IPS DF 6.9 (cell line): ENCODE measurements at regions not wholly inside any gene's neighbourhood (a gene's known extent, or its start where the extent isn't known, plus 50 kb on each side); places are given as distances from the start of the nearest gene placed in this dataset.
"Not testable (repeated sequence)": the region's sequence is repeated elsewhere in the genome, so short reads cannot be mapped to it uniquely, and the experiment has no call there.

Experiments used
- DNase-seq: peaks from one replicate; pipeline ENCODE4 v3.0.0-alpha.2; 2013; ENCODE audit warnings: low read depth, low spot score
- H3K27ac ChIP-seq: one replicate; pipeline ENCODE4 v1.5.1; 2013; ENCODE audit warnings: low read length, control low read depth
- H3K27me3 ChIP-seq: 2 replicates; pipeline ENCODE4 v1.6.1; 2013; ENCODE audit warnings: mild to moderate bottlenecking, low read length; ENCODE audit not compliant: control insufficient read depth, insufficient read depth
- H3K36me3 ChIP-seq: 2 replicates; pipeline ENCODE4 v1.6.1; 2013; ENCODE audit warnings: low read length; ENCODE audit not compliant: control insufficient read depth, insufficient read depth
- H3K4me1 ChIP-seq: 2 replicates; pipeline ENCODE4 v1.6.1; 2013; ENCODE audit warnings: low read length; ENCODE audit not compliant: control insufficient read depth, insufficient read depth
- H3K4me3 ChIP-seq: 2 replicates; pipeline ENCODE4 v1.5.1; 2013; ENCODE audit warnings: mild to moderate bottlenecking, low read length
- H3K9me3 ChIP-seq: 2 replicates; pipeline ENCODE4 v1.6.1; 2013; ENCODE audit warnings: low read length, inconsistent platforms; ENCODE audit not compliant: control insufficient read depth, insufficient read depth
- WGBS: extraction: QIAGEN DNeasy Blood & Tissue Kit; methylation state at CpG from one replicate; pipeline ENCODE4 v1.1.7; 2013; ENCODE audit warnings: mixed read lengths, missing lambda C conversion rate; ENCODE audit not compliant: insufficient read length, insufficient coverage; 5-methylcytosine and 5-hydroxymethylcytosine counted together

- DNase-seq: no peak
- no peak overlapping the region for H3K27ac ChIP-seq
- H3K9me3 ChIP-seq: no peaks in the 10 kb centered on the region
- H3K27me3 ChIP-seq: no peaks in the 10 kb centered on the region
- no peaks in the 10 kb centered on the region for H3K36me3 ChIP-seq
- no peaks in the 10 kb centered on the region for H3K4me1 ChIP-seq
- H3K4me3 ChIP-seq: no peak overlapping the region
- WGBS: no CpG with 5 or more reads among the region's 9 CpGs
Observed at GRCh38 chr2:16184945-16185660, 244.8 kb downstream of the MYCN start.

- WGBS: no CpG with 5 or more reads among the region's 4 CpGs
- no peak overlapping the region for H3K27ac ChIP-seq
- H3K4me3 ChIP-seq: no peak overlapping the region
- DNase-seq: no peak
- H3K4me1 ChIP-seq: peaks cover 2% of the 10 kb centered on the region; the same call in 1 of the 2 replicates
- H3K36me3 ChIP-seq: no peaks in the 10 kb centered on the region
- H3K9me3 ChIP-seq: no peaks in the 10 kb centered on the region
- H3K27me3 ChIP-seq: no peaks in the 10 kb centered on the region
Observed at GRCh38 chr2:16184341-16184890, 244.1 kb downstream of the MYCN start.

DNA sequence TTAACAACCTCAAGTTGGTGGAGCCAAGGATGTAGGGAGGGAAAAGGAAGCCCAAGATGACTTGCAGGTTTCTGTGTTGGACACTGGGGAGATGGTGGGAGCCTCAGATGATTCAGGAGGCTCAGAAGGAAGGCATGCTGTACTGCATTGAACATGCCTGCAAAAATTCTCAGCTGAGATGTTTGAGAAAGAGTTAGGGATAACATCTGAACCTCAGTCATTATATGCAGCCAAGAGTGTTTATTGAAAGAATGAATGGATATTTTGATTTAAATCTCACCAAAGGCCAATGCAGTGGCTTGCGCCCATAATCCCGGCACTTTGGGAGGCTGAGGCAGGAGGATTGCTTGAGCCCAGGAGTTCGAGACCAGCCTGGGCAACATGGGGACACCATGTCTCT is 243.0 kb downstream of the MYCN start:
- Histone ChIP-seq H3K9me3 (no peaks in the 10 kb centered on the region), H3K36me3 (no peaks in the 10 kb centered on the region), H3K4me1 (peaks cover 2% of the 10 kb centered on the region; the same call in 1 of the 2 replicates), H3K27me3 (no peaks in the 10 kb centered on the region), H3K4me3 (no peak overlapping the region), H3K27ac (no peak overlapping the region)
- no peak for DNase-seq
- WGBS: no CpG with 5 or more reads among the region's 3 CpGs

- Histone ChIP-seq H3K4me3 (no peak overlapping the region), H3K27ac (no peak overlapping the region), H3K36me3 (no peaks in the 10 kb centered on the region), H3K4me1 (peaks cover 2% of the 10 kb centered on the region; the same call in 1 of the 2 replicates), H3K9me3 (no peaks in the 10 kb centered on the region), H3K27me3 (no peaks in the 10 kb centered on the region)
- DNase-seq: no peak
Observed at GRCh38 chr2:16182841-16183240, 242.5 kb downstream of the MYCN start.

DNA sequence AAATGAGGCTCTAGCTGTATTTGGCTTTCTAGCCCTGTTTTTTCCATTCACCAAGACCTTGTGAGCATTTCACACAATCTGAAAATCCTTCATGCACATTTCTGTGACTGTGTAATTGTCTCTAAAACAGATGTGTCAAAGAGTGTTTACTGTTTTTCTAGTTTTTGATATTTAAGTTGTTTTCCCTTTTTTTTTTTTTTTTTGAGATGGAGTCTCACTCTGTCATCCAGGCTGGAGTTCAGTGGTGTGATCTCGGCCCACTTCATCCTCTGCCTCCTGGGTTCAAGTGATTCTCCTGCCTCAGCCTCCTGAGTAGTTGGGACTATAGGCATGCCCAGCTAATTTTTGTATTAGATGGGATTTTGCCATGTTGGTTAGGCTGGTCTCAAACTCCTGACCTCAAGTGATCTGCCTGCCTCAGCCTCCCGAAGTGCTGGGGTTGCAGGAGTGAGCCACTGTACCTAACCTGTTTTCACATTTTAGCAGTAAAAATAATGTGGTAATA is 242.0 kb downstream of the MYCN start:
- not testable (repeated sequence) for DNase-seq, H3K36me3 ChIP-seq, H3K27me3 ChIP-seq, H3K4me1 ChIP-seq, H3K4me3 ChIP-seq, H3K9me3 ChIP-seq, H3K27ac ChIP-seq
- WGBS: no CpG with 5 or more reads among the region's 2 CpGs

DNA sequence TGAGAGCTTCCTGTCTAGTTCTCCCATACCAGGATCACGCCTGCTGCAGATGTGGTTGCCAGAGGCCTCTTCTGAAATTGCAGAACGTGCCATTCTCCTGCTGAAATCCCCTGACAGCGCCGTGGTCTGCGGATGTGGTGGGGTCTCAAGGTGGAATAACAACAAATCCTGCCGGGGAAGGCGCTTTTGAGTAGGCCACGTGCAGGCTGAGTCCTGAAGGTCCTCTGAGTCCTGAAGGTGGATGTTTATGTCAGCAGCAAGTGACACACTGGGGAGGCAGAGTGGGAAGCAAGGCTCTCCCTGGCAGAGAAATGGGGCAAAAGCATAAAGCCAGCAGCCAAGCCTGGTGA is 241.4 kb downstream of the MYCN start:
- H3K4me1 ChIP-seq: peaks cover 2% of the 10 kb centered on the region; the same call in 1 of the 2 replicates
- H3K36me3 ChIP-seq: no peaks in the 10 kb centered on the region
- no CpG with 5 or more reads among the region's 8 CpGs for WGBS
- DNase-seq: no peak
- no peak overlapping the region for H3K4me3 ChIP-seq
- H3K27me3 ChIP-seq: no peaks in the 10 kb centered on the region
- no peaks in the 10 kb centered on the region for H3K9me3 ChIP-seq
- H3K27ac ChIP-seq: no peak overlapping the region

DNA sequence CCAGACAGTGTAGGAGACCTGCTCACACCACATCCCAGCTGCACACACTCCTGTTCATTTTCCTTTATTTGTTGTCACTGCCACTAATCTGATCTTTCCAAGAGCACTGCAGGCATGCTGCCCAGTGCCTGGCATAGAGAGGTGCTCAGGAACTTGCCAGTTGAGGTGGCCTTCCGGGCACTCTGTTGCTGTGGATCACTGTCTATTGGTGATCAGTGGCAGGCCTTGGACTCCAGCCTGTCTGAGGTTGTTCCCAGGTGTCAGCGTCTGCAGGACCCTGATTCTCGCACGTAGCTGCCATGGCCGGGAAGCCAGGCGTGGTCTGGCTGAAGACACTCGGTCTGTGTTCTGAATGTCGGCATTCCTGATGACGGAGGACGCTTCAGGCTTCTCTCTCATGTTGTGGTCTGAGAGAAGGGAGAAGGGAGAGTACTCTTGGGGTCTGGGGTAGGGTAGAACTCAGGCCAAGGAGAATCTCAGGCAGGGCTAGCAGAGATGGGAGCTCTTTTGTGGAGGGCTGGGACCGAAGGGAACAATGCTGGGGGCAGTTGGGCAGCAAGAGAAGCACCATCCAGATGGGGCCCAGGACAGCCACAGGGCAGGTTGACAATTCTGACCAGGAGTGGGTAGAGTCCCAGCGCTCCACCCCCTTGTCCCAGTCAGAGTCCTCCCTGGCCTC is 240.9 kb downstream of the MYCN start:
- peaks cover 2% of the 10 kb centered on the region; the same call in 1 of the 2 replicates for H3K4me1 ChIP-seq
- no CpG with 5 or more reads among the region's 12 CpGs for WGBS
- no peak for DNase-seq
- no peak overlapping the region for H3K27ac ChIP-seq
- H3K27me3 ChIP-seq: no peaks in the 10 kb centered on the region
- H3K4me3 ChIP-seq: no peak overlapping the region
- H3K36me3 ChIP-seq: no peaks in the 10 kb centered on the region
- H3K9me3 ChIP-seq: no peaks in the 10 kb centered on the region

DNA sequence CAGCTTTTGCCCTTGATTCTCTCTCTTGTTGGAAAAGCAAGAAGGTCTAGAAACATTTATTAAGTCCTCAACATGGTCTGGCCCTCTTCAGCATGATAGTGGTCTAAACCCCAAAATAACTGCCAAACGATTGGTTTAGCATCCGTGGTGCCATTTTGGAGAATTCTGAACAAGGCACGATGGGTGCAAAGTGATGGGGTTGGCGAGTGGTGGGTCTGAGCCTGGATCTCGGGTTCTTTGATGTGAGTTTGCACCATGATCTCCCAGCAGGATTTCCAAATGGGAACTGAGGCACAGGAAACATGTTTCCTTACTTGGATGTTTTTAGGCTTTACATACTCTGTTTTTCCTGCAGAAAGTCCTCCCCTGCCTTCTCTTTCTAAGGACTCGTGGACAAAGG is 240.3 kb downstream of the MYCN start:
- Histone ChIP-seq H3K4me3 (no peak overlapping the region), H3K36me3 (no peaks in the 10 kb centered on the region), H3K9me3 (no peaks in the 10 kb centered on the region), H3K27ac (no peak overlapping the region), H3K4me1 (peaks cover 2% of the 10 kb centered on the region; the same call in 1 of the 2 replicates), H3K27me3 (no peaks in the 10 kb centered on the region)
- no CpG with 5 or more reads among the region's 6 CpGs for WGBS
- no peak for DNase-seq

- H3K4me3 ChIP-seq: no peak overlapping the region
- H3K36me3 ChIP-seq: no peaks in the 10 kb centered on the region
- peaks cover 2% of the 10 kb centered on the region; the same call in 1 of the 2 replicates for H3K4me1 ChIP-seq
- H3K9me3 ChIP-seq: no peaks in the 10 kb centered on the region
- WGBS: no CpG with 5 or more reads among the region's 8 CpGs
- no peak overlapping the region for H3K27ac ChIP-seq
- no peak for DNase-seq
- H3K27me3 ChIP-seq: no peaks in the 10 kb centered on the region
Observed at GRCh38 chr2:16179701-16180416, 239.5 kb downstream of the MYCN start.

- H3K36me3 ChIP-seq: no peaks in the 10 kb centered on the region
- WGBS: no CpG with 5 or more reads among the region's 7 CpGs
- no peaks in the 10 kb centered on the region for H3K27me3 ChIP-seq
- H3K9me3 ChIP-seq: no peaks in the 10 kb centered on the region
- no peak overlapping the region for H3K27ac ChIP-seq
- H3K4me1 ChIP-seq: peaks cover 2% of the 10 kb centered on the region; the same call in 1 of the 2 replicates
- no peak for DNase-seq
- H3K4me3 ChIP-seq: no peak overlapping the region
Observed at GRCh38 chr2:16178551-16179130, 238.3 kb downstream of the MYCN start.
